Putamen (tissue), 1 donor: ENCODE measurements at regions not wholly inside any gene's neighbourhood (a gene's known extent, or its start where the extent isn't known, plus 50 kb on each side); places are given as distances from the start of the nearest gene placed in this dataset.
"Not testable (repeated sequence)": the region's sequence is repeated elsewhere in the genome, so short reads cannot be mapped to it uniquely, and the experiment has no call there.

Experiments
- DNase-seq: peaks from one replicate; pipeline ENCODE4 v3.0.0-alpha.2; 2016; ENCODE audit warnings: low spot score

GRCh38 chr7:153407291-153408046 lies 644.7 kb upstream of the DPP6 start:
- no peak for DNase-seq

GRCh38 chr7:153408360-153409335 lies 643.5 kb upstream of the DPP6 start:
- no peak for DNase-seq

- not testable (repeated sequence) for DNase-seq
Measured at GRCh38 chr7:153409567-153410342, 642.4 kb upstream of the DPP6 start.

GRCh38 chr7:153410997-153411642 lies 641.1 kb upstream of the DPP6 start:
- not testable (repeated sequence) for DNase-seq

- not testable (repeated sequence) for DNase-seq
Measured at GRCh38 chr7:153412114-153412823, 639.9 kb upstream of the DPP6 start.

- not testable (repeated sequence) for DNase-seq
Measured at GRCh38 chr7:153412824-153413198, 639.4 kb upstream of the DPP6 start.

- DNase-seq, result no peak
Measured at GRCh38 chr7:153413199-153413539, 639.0 kb upstream of the DPP6 start.

GRCh38 chr7:153413540-153414287 lies 638.5 kb upstream of the DPP6 start:
- no peak for DNase-seq

GRCh38 chr7:153414288-153414629 lies 637.9 kb upstream of the DPP6 start:
- no peak for DNase-seq

- no peak for DNase-seq
Measured at GRCh38 chr7:153415632-153416031, 636.6 kb upstream of the DPP6 start.

- DNase-seq, result no peak
Measured at GRCh38 chr7:153422291-153423209, 629.6 kb upstream of the DPP6 start.

GRCh38 chr7:153423210-153423590 lies 629.0 kb upstream of the DPP6 start:
- DNase-seq, result no peak

GRCh38 chr7:153430931-153431330 lies 621.3 kb upstream of the DPP6 start:
- peak; percentile 11 for DNase-seq

- DNase-seq, result no peak
Measured at GRCh38 chr7:153432063-153432462, 620.1 kb upstream of the DPP6 start.

GRCh38 chr7:153433223-153433622 lies 619.0 kb upstream of the DPP6 start:
- no peak for DNase-seq

GRCh38 chr7:153440715-153441114 lies 611.5 kb upstream of the DPP6 start:
- DNase-seq, result no peak

- DNase-seq, result no peak
Measured at GRCh38 chr7:153443032-153443701, 609.0 kb upstream of the DPP6 start.

GRCh38 chr7:153444641-153445040 lies 607.6 kb upstream of the DPP6 start:
- no peak for DNase-seq

- no peak for DNase-seq
Measured at GRCh38 chr7:153445641-153446040, 606.6 kb upstream of the DPP6 start.
